HepG2 (cell line): ENCODE measurements at regions not wholly inside any gene's neighbourhood (a gene's known extent, or its start where the extent isn't known, plus 50 kb on each side); places are given as distances from the start of the nearest gene placed in this dataset.
A peak's percentile ranks its signal among the peaks of the same experiment; 100 is the strongest.

Source experiments
- ATAC-seq: fragments of 200-7000 bp; cut with Tn5 transposase; 3 replicates; pipeline ENCODE4 v1.9.1; 2020; ENCODE audit warnings: mild to moderate bottlenecking, moderate library complexity
- BruUV-seq: library from RNA; stranded (reverse); fragments of 400-500 nt; replicated peaks from 2 replicates; lab custom pipeline; 2021; lab: Mats Ljungman, UMichigan
- CTCF ChIA-PET: fragments of 300-600 bp; formaldehyde crosslinking; extraction: SDS; loops from one replicate; lab custom pipeline; 2021; ENCODE audit warnings: low total read pairs, inconsistent platforms, low intra/inter-chr PET ratio; lab: Yijun Ruan, JAX
- POLR2A ChIA-PET: fragments of 350-600 bp; sonication (Branson Sonifier 250); formaldehyde crosslinking; loops from one replicate; lab custom pipeline; 2020; ENCODE audit warnings: antibody characterized with exemption, inconsistent platforms; lab: Yijun Ruan, JAX
- DNase-seq: peaks from one replicate; pipeline ENCODE4 v3.0.0-alpha.2; 2015; ENCODE audit warnings: low spot score
- FAIRE-seq: peaks from 3 replicates; lab custom pipeline; 2011; peaks lifted over from hg19 to GRCh38; lab: Jason Lieb, UNC
- H2AFZ ChIP-seq: one replicate; pipeline ENCODE4 v1.6.1; 2011; ENCODE audit warnings: low read length, inconsistent platforms
- H3K27ac ChIP-seq: fragments of 300-600 bp; 3 replicates; pipeline ENCODE4 v1.8.0; 2011; ENCODE audit warnings: mixed run types, mild to moderate bottlenecking, mixed read lengths, low read length, inconsistent platforms; ENCODE audit not compliant: insufficient read depth; ENCODE audit errors: extremely low read length
- H3K27me3 ChIP-seq, 2 experiments: fragments of 200-600 bp in 1 of 2; 2 replicates in 1 of 2; 3 replicates in 1 of 2; pipeline versions ENCODE4 v1.6.0 to v1.8.0; 2011; ENCODE audit warnings: low read length in 2 of 2, mild to moderate bottlenecking in 2 of 2, moderate library complexity in 2 of 2, inconsistent platforms in 1 of 2; ENCODE audit not compliant: insufficient read depth in 2 of 2, control insufficient read depth in 1 of 2
- H3K36me3 ChIP-seq, 2 experiments: fragments of 200-600 bp in 1 of 2; replicated peaks in 1 of 2; 2 replicates in 1 of 2; 3 replicates in 1 of 2; pipeline versions ENCODE4 v1.5.1 to v1.8.0; 2011; ENCODE audit warnings: low read length in 2 of 2, inconsistent platforms in 1 of 2; ENCODE audit not compliant: insufficient read depth in 2 of 2, control insufficient read depth in 1 of 2
- H3K4me1 ChIP-seq: 2 replicates; pipeline ENCODE4 v1.5.1; 2012; ENCODE audit warnings: low read length, inconsistent platforms; ENCODE audit not compliant: insufficient read depth
- H3K4me2 ChIP-seq: 2 replicates; pipeline ENCODE4 v1.6.0; 2011; ENCODE audit warnings: low read depth, low read length, inconsistent platforms
- H3K4me3 ChIP-seq, 3 experiments: fragments of 200-600 bp in 1 of 3; sonication (generic), shearing (Covaris generic) in 1 of 3; replicated peaks in 1 of 3; 2 replicates each; pipeline ENCODE4 v1.5.1; 2011 to 2016; ENCODE audit warnings: low read length in 3 of 3, inconsistent platforms in 2 of 3, low read depth in 2 of 3, mild to moderate bottlenecking in 2 of 3, control low read depth in 1 of 3, mixed read lengths in 1 of 3; ENCODE audit not compliant: insufficient read depth in 1 of 3
- H3K79me2 ChIP-seq: one replicate; pipeline ENCODE4 v1.6.1; 2011; ENCODE audit warnings: low read length, inconsistent platforms; ENCODE audit not compliant: insufficient read depth
- H3K9ac ChIP-seq: 2 replicates; pipeline ENCODE4 v1.6.0; 2011; ENCODE audit warnings: mild to moderate bottlenecking, low read depth, low read length, inconsistent platforms; ENCODE audit not compliant: insufficient read depth
- H3K9me3 ChIP-seq: 2 replicates; pipeline ENCODE4 v1.5.1; 2012; ENCODE audit warnings: mild to moderate bottlenecking, low read length
- H4K20me1 ChIP-seq: 2 replicates; pipeline ENCODE4 v1.6.0; 2011; ENCODE audit warnings: inconsistent platforms, mild to moderate bottlenecking, low read length, moderate library complexity; ENCODE audit not compliant: insufficient read depth
- MNT ChIP-seq: fragments of 450-650 bp; IDR thresholded peaks from 2 replicates; pipeline ENCODE4 v1.6.1; 2016
- RBAK ChIP-seq: sonication (generic); formaldehyde crosslinking; IDR thresholded peaks from 2 replicates; pipeline ENCODE4 v1.5.1; 2020; ENCODE audit warnings: mild to moderate bottlenecking, missing genetic modification reagents
- TFAP4 ChIP-seq: sonication (generic); IDR thresholded peaks from 2 replicates; pipeline ENCODE4 v1.6.1; 2016; ENCODE audit warnings: low read depth, borderline replicate concordance
- WGBS: methylation state at CpG from one replicate; pipeline ENCODE4 v1.1.6; 2017; ENCODE audit warnings: low lambda C conversion rate; 5-methylcytosine and 5-hydroxymethylcytosine counted together
- in situ Hi-C: cut with HindIII; loops from 2 replicates; pipeline ENCODE4 v1.10.0; 2017; ENCODE audit warnings: low pct_unique_long_range_greater_than_20kb; ENCODE audit not compliant: extremely low pct_ligation_motif_present
- intact Hi-C: fragments of 100-400 bp; cut with micrococcal nuclease; formaldehyde crosslinking; loops from one replicate; pipeline ENCODE4 v1.10.0; 2022; ENCODE audit not compliant: unreplicated experiment
- TF ChIP-seq, protein P1 (sequence below): sonication (generic); formaldehyde crosslinking; IDR thresholded peaks from 2 replicates; pipeline ENCODE4 v1.8.0; 2022; ENCODE audit warnings: mild to moderate bottlenecking, missing genetic modification reagents, borderline replicate concordance

GRCh38 chr14:26137161-26137560, 460.7 kb downstream of the NOVA1 start:
- intact Hi-C loops, result no loop called here
- Histone ChIP-seq H4K20me1 (no peaks in the 10 kb centered on the region), H3K79me2 (no peaks in the 10 kb centered on the region), H3K4me1 (no peaks in the 10 kb centered on the region), H3K4me3 (no peak overlapping the region)
- in situ Hi-C loops, result no loop called here
- ATAC-seq, result no peak
- 0% methylated on average over 1 of the region's 1 CpG for WGBS
- TF ChIP-seq, protein P1, sequence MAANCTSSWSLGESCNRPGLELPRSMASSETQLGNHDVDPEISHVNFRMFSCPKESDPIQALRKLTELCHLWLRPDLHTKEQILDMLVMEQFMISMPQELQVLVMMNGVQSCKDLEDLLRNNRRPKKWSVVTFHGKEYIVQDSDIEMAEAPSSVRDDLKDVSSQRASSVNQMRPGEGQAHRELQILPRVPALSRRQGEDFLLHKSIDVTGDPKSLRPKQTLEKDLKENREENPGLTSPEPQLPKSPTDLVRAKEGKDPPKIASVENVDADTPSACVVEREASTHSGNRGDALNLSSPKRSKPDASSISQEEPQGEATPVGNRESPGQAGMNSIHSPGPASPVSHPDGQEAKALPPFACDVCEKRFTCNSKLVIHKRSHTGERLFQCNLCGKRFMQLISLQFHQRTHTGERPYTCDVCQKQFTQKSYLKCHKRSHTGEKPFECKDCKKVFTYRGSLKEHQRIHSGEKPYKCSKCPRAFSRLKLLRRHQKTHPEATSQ (CRISPR knock-in tag), result peak; percentile 68; the same call in 1 of the 2 replicates
- no peak for TF ChIP-seq MNT
- TF ChIP-seq, all 625 proteins: peak for 1
- no peak overlapping the region for H2AFZ ChIP-seq
- FAIRE-seq, result no peak
- peaks cover 99% of the 10 kb centered on the region for H3K9me3 ChIP-seq
- no peaks in the 10 kb centered on the region for H3K27me3 ChIP-seq
- BruUV-seq, result no TSS peak
- H3K36me3 ChIP-seq, result no peaks in the 10 kb centered on the region
- no peak for DNase-seq
- H3K27ac ChIP-seq, result no peak overlapping the region
- ChIA-PET CTCF (no interaction called here), POLR2A (no interaction called here)
- no peak overlapping the region for H3K4me2 ChIP-seq
- no peak overlapping the region for H3K9ac ChIP-seq

DNA sequence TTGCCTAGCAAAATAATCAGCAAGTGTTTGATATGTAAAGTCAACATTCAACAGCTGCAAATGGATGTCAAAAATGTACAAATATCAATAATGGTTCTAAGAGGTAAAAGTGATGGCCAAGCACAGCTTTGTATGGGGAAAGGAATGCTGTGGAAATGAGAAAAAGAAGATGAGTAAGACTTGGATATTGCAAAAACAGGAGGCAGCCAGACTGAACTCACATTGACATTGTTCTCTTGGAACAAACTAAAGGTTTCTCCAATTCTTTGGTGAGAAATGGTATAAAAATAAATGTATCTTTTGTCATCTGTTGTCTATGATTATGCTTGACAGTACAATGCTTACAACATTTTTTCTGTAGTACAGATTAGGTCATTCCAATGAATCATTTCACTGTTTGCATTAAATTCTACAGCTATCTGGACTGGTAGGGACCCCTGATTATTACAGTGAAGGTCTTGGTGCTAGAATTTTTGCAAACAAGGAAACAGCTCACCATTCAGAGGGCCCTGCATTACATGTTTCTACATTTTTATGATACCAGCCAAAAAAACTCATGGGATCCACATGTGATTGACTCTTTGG, 465.7 kb downstream of the NOVA1 start:
- FAIRE-seq, result no peak
- no peak overlapping the region for H2AFZ ChIP-seq
- intact Hi-C loops, result no loop called here
- H3K36me3 ChIP-seq, result no peaks in the 10 kb centered on the region
- H3K4me1 ChIP-seq, result no peaks in the 10 kb centered on the region
- no peak overlapping the region for H3K9ac ChIP-seq
- no peak overlapping the region for H3K27ac ChIP-seq
- in situ Hi-C loops, result no loop called here
- no peak for DNase-seq
- POLR2A ChIA-PET, result no interaction called here
- CTCF ChIA-PET, result no interaction called here
- H3K4me2 ChIP-seq, result no peak overlapping the region
- peaks cover 100% of the 10 kb centered on the region for H3K9me3 ChIP-seq
- H4K20me1 ChIP-seq, result no peaks in the 10 kb centered on the region
- H3K79me2 ChIP-seq, result no peaks in the 10 kb centered on the region
- H3K27me3 ChIP-seq, result no peaks in the 10 kb centered on the region
- no peak overlapping the region for H3K4me3 ChIP-seq
- no peak for TF ChIP-seq RBAK
- no peak for TF ChIP-seq TFAP4
- TF ChIP-seq, all 625 proteins: peak for 0
- ATAC-seq, result no peak
- no TSS peak for BruUV-seq
